Colonic mucosa (tissue), 4 donors: ENCODE measurements at regions not wholly inside any gene's neighbourhood (a gene's known extent, or its start where the extent isn't known, plus 50 kb on each side); places are given as distances from the start of the nearest gene placed in this dataset.

Experiments
- DNase-seq: peaks from one replicate; pipeline ENCODE4 v3.0.0-alpha.2; 2020
- H3K27ac ChIP-seq: fragments of 200-600 bp; one replicate; pipeline ENCODE4 v1.8.0; 2021
- H3K27me3 ChIP-seq: fragments of 200-600 bp; one replicate; pipeline ENCODE4 v1.8.0; 2021
- H3K36me3 ChIP-seq: fragments of 200-600 bp; one replicate; pipeline ENCODE4 v1.8.0; 2021
- H3K4me1 ChIP-seq: fragments of 200-600 bp; one replicate; pipeline ENCODE4 v1.8.0; 2021; ENCODE audit warnings: mild to moderate bottlenecking
- H3K4me3 ChIP-seq: fragments of 200-600 bp; one replicate; pipeline ENCODE4 v1.8.0; 2021
- H3K9ac ChIP-seq, 2 donors: one replicate each; pipeline ENCODE4 v1.7.0; 2013; ENCODE audit warnings: control low read depth in 2 of 2, low read depth in 2 of 2, low read length in 2 of 2
- H3K9me3 ChIP-seq: fragments of 200-600 bp; one replicate; pipeline ENCODE4 v1.8.0; 2021
- intact Hi-C: fragments of 100-400 bp; cut with DNase I; formaldehyde crosslinking; loops from one replicate; pipeline ENCODE4 v1.14.1; 2022
- TF ChIP-seq, protein P1 (sequence below): fragments of 200-600 bp; IDR thresholded peaks from one replicate; pipeline ENCODE4 v1.8.0; 2022; ENCODE audit warnings: antibody characterized with exemption, mild to moderate bottlenecking
- donor health status: healthy.
- donor health status: DM: no; HTN: no; CAD: no.
- donor health status: DM: no; HTN: no; CAD: no.

DNA sequence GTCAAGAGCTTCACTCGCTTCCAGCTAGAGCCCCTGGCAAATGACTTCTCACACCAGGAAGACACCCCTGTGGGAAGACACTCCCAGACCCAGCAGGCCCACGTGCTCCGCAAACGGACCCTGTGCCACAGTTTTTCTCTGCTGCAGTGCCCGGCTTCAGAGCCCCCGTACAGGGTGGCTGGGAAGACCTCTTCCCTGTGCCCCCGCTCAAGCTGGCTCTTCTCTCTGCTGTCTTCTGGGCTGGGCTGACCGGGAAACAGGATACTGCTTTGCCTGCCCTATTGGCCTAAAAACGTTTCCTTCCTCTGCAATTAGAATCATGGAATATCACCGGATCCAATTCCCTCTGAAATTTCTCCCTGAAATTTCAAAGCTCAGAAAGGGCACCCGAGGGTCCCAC, 63.7 kb upstream of the CRHR1 start:
- Histone ChIP-seq H3K9ac (no peak overlapping the region), H3K27ac (no peak overlapping the region), H3K9me3 (no peaks in the 10 kb centered on the region), H3K4me1 (no peaks in the 10 kb centered on the region), H3K27me3 (peaks cover 3% of the 10 kb centered on the region), H3K4me3 (no peak overlapping the region), H3K36me3 (no peaks in the 10 kb centered on the region)
- TF ChIP-seq, protein P1, sequence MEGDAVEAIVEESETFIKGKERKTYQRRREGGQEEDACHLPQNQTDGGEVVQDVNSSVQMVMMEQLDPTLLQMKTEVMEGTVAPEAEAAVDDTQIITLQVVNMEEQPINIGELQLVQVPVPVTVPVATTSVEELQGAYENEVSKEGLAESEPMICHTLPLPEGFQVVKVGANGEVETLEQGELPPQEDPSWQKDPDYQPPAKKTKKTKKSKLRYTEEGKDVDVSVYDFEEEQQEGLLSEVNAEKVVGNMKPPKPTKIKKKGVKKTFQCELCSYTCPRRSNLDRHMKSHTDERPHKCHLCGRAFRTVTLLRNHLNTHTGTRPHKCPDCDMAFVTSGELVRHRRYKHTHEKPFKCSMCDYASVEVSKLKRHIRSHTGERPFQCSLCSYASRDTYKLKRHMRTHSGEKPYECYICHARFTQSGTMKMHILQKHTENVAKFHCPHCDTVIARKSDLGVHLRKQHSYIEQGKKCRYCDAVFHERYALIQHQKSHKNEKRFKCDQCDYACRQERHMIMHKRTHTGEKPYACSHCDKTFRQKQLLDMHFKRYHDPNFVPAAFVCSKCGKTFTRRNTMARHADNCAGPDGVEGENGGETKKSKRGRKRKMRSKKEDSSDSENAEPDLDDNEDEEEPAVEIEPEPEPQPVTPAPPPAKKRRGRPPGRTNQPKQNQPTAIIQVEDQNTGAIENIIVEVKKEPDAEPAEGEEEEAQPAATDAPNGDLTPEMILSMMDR = no peak
- DNase-seq = no peak
- intact Hi-C loops = no loop called here

DNA sequence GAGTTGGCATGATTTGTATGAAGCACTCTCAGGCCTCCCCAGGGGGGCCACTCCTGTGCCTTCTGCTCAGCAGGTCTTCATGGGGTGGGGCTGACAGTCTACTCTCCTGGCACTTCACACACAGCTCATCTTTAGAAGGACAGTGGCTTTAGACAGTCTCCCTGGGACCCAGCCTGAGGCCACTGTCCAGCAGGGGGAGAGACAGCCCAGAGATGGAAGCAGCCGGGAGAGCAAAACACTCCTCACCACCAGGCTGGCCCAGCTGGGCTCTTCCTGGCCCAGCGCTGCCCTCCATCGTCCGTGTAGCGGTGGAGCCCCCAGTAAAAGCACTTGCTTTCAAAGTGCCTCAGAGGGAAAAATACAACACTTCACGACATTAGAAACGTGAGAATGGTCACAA, 62.0 kb upstream of the CRHR1 start:
- TF ChIP-seq, protein P1 = no peak
- no peak for DNase-seq

DNA sequence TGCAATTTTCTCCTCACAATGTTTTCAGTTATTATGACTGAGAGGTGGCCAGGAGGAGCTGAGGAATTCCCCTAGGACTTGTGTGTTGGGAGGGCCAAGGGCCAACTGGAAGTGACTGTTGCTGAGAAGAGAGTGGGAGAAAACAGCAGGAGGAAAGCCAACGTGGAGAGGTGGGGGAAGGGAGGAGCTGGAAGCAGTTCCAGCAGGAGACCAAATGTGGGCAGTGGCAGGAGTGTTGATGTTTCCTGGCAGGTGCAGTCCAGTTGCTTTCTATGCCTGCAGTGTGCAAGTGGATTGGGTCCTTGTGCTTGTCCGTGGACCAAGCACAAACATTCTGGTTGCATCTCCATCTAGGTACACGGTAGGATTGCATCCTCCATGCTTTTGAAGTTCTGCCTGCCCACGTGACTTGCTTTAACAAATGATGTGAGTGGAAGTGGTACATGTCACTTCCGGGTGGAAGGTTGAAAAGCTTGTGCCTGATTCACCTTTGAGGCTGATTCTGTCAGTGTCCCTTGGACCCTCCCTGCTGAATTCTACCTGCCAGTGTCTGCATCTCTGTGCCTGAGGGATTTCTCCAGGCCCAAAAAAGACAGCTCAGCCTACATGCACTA, 54.7 kb upstream of the CRHR1 start:
- no peak overlapping the region for H3K4me3 ChIP-seq
- no peaks in the 10 kb centered on the region for H3K9me3 ChIP-seq
- no peak for DNase-seq
- no peak overlapping the region for H3K27ac ChIP-seq
- H3K27me3 ChIP-seq = no peaks in the 10 kb centered on the region
- H3K9ac ChIP-seq = no peak overlapping the region
- TF ChIP-seq, protein P1 = no peak
- intact Hi-C loops = no loop called here
- H3K36me3 ChIP-seq = no peaks in the 10 kb centered on the region
- no peaks in the 10 kb centered on the region for H3K4me1 ChIP-seq

More for the DNA sequence above, 62.0 kb upstream of the CRHR1 start:
- Histone ChIP-seq H3K4me3 (no peak overlapping the region), H3K36me3 (no peaks in the 10 kb centered on the region), H3K9ac (no peak overlapping the region), H3K27ac (no peak overlapping the region), H3K27me3 (peaks cover 3% of the 10 kb centered on the region), H3K4me1 (no peaks in the 10 kb centered on the region), H3K9me3 (no peaks in the 10 kb centered on the region)
- intact Hi-C loops = no loop called here

DNA sequence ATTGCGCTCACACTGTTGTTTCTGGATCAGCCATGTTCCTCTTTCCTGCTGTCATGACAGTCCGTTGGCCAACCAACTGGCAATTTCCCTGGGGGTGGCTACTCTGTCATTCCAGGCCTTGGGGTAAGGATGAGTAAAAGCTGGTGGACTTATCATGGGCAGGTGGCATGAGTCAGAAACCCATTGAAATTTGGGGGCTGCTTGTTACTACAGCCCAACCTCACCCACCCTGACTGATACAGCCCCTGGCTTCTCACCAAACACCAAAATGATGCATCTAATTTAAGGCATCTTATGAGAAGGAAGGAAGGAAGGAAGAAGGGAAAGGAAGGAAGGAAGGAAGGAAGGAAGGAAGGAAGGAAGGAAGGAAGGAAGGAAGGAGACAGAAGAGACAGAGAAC, 53.9 kb upstream of the CRHR1 start:
- H3K36me3 ChIP-seq = no peaks in the 10 kb centered on the region
- no peaks in the 10 kb centered on the region for H3K4me1 ChIP-seq
- H3K4me3 ChIP-seq = no peak overlapping the region
- intact Hi-C loops = no loop called here
- TF ChIP-seq, protein P1 = no peak
- H3K9ac ChIP-seq = no peak overlapping the region
- H3K27ac ChIP-seq = no peak overlapping the region
- no peak for DNase-seq
- H3K9me3 ChIP-seq = no peaks in the 10 kb centered on the region
- H3K27me3 ChIP-seq = no peaks in the 10 kb centered on the region

DNA sequence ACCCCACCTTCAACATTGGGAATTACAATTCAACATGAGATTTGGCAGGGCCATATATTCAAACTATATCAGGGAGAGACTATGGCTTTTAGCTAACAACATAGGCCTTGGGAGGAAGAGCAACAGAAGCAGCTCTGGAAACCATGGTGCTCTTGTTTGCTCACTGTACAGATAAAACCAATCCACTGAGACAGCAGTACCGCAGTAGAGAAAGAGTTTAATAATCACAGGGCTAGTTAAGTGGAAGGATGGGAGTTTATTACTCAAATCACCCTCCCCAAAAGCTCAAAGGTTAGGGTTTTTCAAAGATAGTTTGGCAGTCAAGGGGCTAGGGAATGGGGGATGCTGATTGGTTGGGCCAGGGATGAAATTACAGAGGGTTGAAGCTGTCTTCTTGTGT, 52.7 kb upstream of the CRHR1 start:
- Histone ChIP-seq H3K9me3 (no peaks in the 10 kb centered on the region), H3K4me3 (no peak overlapping the region), H3K36me3 (no peaks in the 10 kb centered on the region), H3K27ac (no peak overlapping the region), H3K4me1 (no peaks in the 10 kb centered on the region), H3K9ac (no peak overlapping the region), H3K27me3 (no peaks in the 10 kb centered on the region)
- intact Hi-C loops = no loop called here
- DNase-seq = no peak
- TF ChIP-seq, protein P1 = no peak
